IPS DF 6.9 (cell line): ENCODE measurements at regions not wholly inside any gene's neighbourhood (a gene's known extent, or its start where the extent isn't known, plus 50 kb on each side); places are given as distances from the start of the nearest gene placed in this dataset.
"Not testable (repeated sequence)": the region's sequence is repeated elsewhere in the genome, so short reads cannot be mapped to it uniquely, and the experiment has no call there.

Experiments
- DNase-seq: peaks from one replicate; pipeline ENCODE4 v3.0.0-alpha.2; 2013; ENCODE audit warnings: low read depth, low spot score
- H3K27ac ChIP-seq: one replicate; pipeline ENCODE4 v1.5.1; 2013; ENCODE audit warnings: low read length, control low read depth
- H3K27me3 ChIP-seq: 2 replicates; pipeline ENCODE4 v1.6.1; 2013; ENCODE audit warnings: mild to moderate bottlenecking, low read length; ENCODE audit not compliant: control insufficient read depth, insufficient read depth
- H3K36me3 ChIP-seq: 2 replicates; pipeline ENCODE4 v1.6.1; 2013; ENCODE audit warnings: low read length; ENCODE audit not compliant: control insufficient read depth, insufficient read depth
- H3K4me1 ChIP-seq: 2 replicates; pipeline ENCODE4 v1.6.1; 2013; ENCODE audit warnings: low read length; ENCODE audit not compliant: control insufficient read depth, insufficient read depth
- H3K4me3 ChIP-seq: 2 replicates; pipeline ENCODE4 v1.5.1; 2013; ENCODE audit warnings: mild to moderate bottlenecking, low read length
- H3K9me3 ChIP-seq: 2 replicates; pipeline ENCODE4 v1.6.1; 2013; ENCODE audit warnings: low read length, inconsistent platforms; ENCODE audit not compliant: control insufficient read depth, insufficient read depth
- WGBS: extraction: QIAGEN DNeasy Blood & Tissue Kit; methylation state at CpG from one replicate; pipeline ENCODE4 v1.1.7; 2013; ENCODE audit warnings: mixed read lengths, missing lambda C conversion rate; ENCODE audit not compliant: insufficient read length, insufficient coverage; 5-methylcytosine and 5-hydroxymethylcytosine counted together

GRCh38 chrX:88136328-88136727 lies 610.7 kb upstream of the CPXCR1 start:
- no peak for DNase-seq
- Histone ChIP-seq H3K27ac (no peak overlapping the region), H3K4me3 (no peak overlapping the region), H3K9me3 (no peaks in the 10 kb centered on the region), H3K36me3 (no peaks in the 10 kb centered on the region), H3K4me1 (no peaks in the 10 kb centered on the region), H3K27me3 (no peaks in the 10 kb centered on the region)
- no CpG with 5 or more reads among the region's 3 CpGs for WGBS

DNA sequence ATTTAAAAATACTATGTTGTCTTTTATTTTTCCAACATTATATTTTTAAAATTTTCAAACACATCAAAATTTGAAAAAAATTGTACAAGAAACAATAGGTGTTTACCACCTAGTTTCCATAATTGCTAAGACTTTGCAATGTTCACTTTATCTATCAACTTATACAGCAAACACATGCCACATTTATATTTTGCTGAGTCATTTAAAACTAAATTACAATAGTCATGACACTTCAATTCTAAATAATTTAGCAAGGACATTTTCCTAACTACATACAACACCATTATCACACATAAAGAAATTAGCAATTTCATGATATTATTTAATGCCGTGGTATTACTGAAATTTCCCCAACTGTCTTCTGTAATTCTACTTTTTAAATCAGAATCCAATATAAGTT lies 600.4 kb upstream of the CPXCR1 start:
- H3K4me1 ChIP-seq = no peaks in the 10 kb centered on the region
- no peaks in the 10 kb centered on the region for H3K9me3 ChIP-seq
- no CpG with 5 or more reads among the region's 1 CpG for WGBS
- no peak for DNase-seq
- no peaks in the 10 kb centered on the region for H3K27me3 ChIP-seq
- H3K36me3 ChIP-seq = no peaks in the 10 kb centered on the region
- no peak overlapping the region for H3K4me3 ChIP-seq
- H3K27ac ChIP-seq = no peak overlapping the region

GRCh38 chrX:88170553-88170952 lies 576.5 kb upstream of the CPXCR1 start:
- H3K4me3 ChIP-seq = no peak overlapping the region
- no CpG with 5 or more reads among the region's 3 CpGs for WGBS
- no peaks in the 10 kb centered on the region for H3K27me3 ChIP-seq
- H3K36me3 ChIP-seq = no peaks in the 10 kb centered on the region
- H3K27ac ChIP-seq = no peak overlapping the region
- DNase-seq = no peak
- H3K9me3 ChIP-seq = no peaks in the 10 kb centered on the region
- H3K4me1 ChIP-seq = no peaks in the 10 kb centered on the region

DNA sequence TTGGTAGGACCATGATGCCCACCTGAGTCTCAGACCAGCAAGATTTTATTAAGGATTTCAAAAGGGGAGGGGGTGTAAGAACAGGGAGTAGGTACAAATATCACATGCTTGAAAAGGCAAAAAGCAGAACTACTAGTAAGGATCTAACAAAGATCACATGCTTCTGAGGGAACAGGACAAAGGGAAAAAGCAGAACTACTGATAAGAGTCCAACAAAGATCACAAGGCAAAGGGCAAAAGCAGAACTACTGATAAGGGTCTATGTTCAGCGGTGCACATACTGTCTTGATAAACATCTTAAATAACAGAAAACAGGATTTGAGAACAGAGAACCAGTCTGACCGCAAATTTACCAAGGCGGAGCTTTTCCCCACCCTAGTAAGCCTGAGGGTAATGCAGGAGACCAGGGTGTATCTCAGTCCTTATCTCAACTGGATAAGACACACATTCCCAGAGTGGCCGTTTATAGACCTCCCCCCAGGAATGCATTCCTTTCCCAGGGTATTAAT lies 573.0 kb upstream of the CPXCR1 start:
- not testable (repeated sequence) for H3K27me3 ChIP-seq, DNase-seq, H3K9me3 ChIP-seq, H3K36me3 ChIP-seq, H3K27ac ChIP-seq, H3K4me3 ChIP-seq, H3K4me1 ChIP-seq
- WGBS = no CpG with 5 or more reads among the region's 4 CpGs

DNA sequence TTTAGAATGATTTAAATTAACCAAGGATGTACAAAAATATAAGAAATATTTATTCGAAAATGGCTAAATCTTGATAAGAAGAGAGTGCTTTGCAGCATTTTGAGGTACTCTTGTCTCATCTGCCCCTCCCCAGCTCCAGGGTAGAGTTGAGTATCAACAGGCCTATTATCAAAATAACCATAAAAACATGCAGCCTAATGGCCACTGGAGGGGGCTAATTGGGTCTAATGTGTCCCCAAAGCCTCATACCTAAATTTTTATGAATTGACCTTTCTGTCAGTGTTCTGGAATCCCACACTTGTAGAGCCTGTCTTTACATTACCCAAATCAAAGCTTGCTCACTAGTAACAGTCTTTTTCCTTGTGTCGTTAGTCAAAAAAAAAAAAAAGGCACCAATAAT lies 544.9 kb upstream of the CPXCR1 start:
- DNase-seq = no peak
- no peaks in the 10 kb centered on the region for H3K9me3 ChIP-seq
- H3K4me3 ChIP-seq = no peak overlapping the region
- no peaks in the 10 kb centered on the region for H3K27me3 ChIP-seq
- H3K36me3 ChIP-seq = no peaks in the 10 kb centered on the region
- WGBS = no CpG with 5 or more reads among the region's 2 CpGs
- no peak overlapping the region for H3K27ac ChIP-seq
- no peaks in the 10 kb centered on the region for H3K4me1 ChIP-seq

GRCh38 chrX:88244066-88244465 lies 503.0 kb upstream of the CPXCR1 start:
- H3K27ac ChIP-seq = no peak overlapping the region
- no CpG with 5 or more reads among the region's 1 CpG for WGBS
- no peaks in the 10 kb centered on the region for H3K27me3 ChIP-seq
- peak; percentile 18 for DNase-seq
- no peaks in the 10 kb centered on the region for H3K36me3 ChIP-seq
- no peak overlapping the region for H3K4me3 ChIP-seq
- H3K4me1 ChIP-seq = no peaks in the 10 kb centered on the region
- H3K9me3 ChIP-seq = no peaks in the 10 kb centered on the region

- DNase-seq = no peak
- Histone ChIP-seq H3K36me3 (no peaks in the 10 kb centered on the region), H3K27ac (no peak overlapping the region), H3K27me3 (no peaks in the 10 kb centered on the region), H3K9me3 (no peaks in the 10 kb centered on the region), H3K4me1 (no peaks in the 10 kb centered on the region), H3K4me3 (no peak overlapping the region)
- no CpG with 5 or more reads among the region's 1 CpG for WGBS
Measured at GRCh38 chrX:88284844-88285243, 462.2 kb upstream of the CPXCR1 start.

- no CpG with 5 or more reads among the region's 2 CpGs for WGBS
- H3K27ac ChIP-seq, H3K36me3 ChIP-seq, H3K9me3 ChIP-seq, H3K4me1 ChIP-seq, DNase-seq, H3K27me3 ChIP-seq, H3K4me3 ChIP-seq: not testable (repeated sequence)
Measured at GRCh38 chrX:88313972-88314371, 433.1 kb upstream of the CPXCR1 start.

DNA sequence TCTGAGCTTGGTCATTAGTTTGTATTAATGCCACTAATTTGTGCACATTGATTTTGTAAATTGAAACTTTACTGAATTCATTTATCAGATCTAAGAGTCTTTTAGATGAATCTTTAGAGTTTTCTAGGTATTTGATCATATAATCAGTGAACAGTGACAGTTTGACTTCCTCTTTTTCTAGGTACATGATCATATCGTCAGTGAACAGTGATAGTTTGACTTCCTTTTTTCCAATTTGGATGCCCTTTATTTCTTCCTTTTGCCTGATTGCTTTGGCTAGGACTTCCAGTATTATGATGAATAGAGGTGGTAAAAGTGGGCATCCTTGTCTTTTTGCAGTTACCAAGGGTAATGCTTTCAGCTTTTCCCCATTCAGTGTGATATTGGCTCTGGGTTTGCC lies 421.4 kb upstream of the CPXCR1 start:
- Histone ChIP-seq H3K4me3 (no peak overlapping the region), H3K9me3 (no peaks in the 10 kb centered on the region), H3K4me1 (no peaks in the 10 kb centered on the region), H3K27ac (no peak overlapping the region), H3K36me3 (no peaks in the 10 kb centered on the region), H3K27me3 (no peaks in the 10 kb centered on the region)
- no peak for DNase-seq
- no CpG with 5 or more reads among the region's 1 CpG for WGBS

DNA sequence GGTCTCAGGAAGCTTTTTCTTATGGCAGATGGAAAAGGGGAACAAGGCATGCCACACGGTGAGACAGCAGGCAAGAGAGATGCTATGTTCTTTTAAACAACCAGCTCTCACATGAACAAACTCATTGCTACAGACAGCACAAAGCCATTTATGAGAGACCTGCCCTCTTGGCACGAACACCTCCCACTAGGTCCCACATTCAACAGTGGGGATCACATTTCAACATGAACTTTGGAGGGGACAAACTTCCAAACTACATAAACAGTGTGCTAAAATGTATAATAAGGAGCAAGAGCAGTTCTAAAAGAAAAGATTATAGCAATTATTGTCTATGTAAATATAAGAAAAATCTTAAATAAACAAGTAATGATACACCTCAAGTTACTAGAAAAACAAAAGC lies 391.8 kb upstream of the CPXCR1 start:
- H3K27ac ChIP-seq = no peak overlapping the region
- WGBS = no CpG with 5 or more reads among the region's 2 CpGs
- H3K4me1 ChIP-seq = no peaks in the 10 kb centered on the region
- DNase-seq = no peak
- H3K4me3 ChIP-seq = no peak overlapping the region
- H3K36me3 ChIP-seq = no peaks in the 10 kb centered on the region
- H3K9me3 ChIP-seq = no peaks in the 10 kb centered on the region
- no peaks in the 10 kb centered on the region for H3K27me3 ChIP-seq

- H3K4me3 ChIP-seq = no peak overlapping the region
- no peaks in the 10 kb centered on the region; the same call in 1 of the 2 replicates for H3K9me3 ChIP-seq
- H3K27me3 ChIP-seq = no peaks in the 10 kb centered on the region
- no peaks in the 10 kb centered on the region for H3K36me3 ChIP-seq
- no peaks in the 10 kb centered on the region for H3K4me1 ChIP-seq
- WGBS = no CpG with 5 or more reads among the region's 1 CpG
- no peak for DNase-seq
- H3K27ac ChIP-seq = no peak overlapping the region
Measured at GRCh38 chrX:88366314-88366713, 380.7 kb upstream of the CPXCR1 start.
